ENCODE measurements at regions not wholly inside any gene's neighbourhood (a gene's known extent, or its start where the extent isn't known, plus 50 kb on each side); places are given as distances from the start of the nearest gene placed in this dataset.

DNA sequence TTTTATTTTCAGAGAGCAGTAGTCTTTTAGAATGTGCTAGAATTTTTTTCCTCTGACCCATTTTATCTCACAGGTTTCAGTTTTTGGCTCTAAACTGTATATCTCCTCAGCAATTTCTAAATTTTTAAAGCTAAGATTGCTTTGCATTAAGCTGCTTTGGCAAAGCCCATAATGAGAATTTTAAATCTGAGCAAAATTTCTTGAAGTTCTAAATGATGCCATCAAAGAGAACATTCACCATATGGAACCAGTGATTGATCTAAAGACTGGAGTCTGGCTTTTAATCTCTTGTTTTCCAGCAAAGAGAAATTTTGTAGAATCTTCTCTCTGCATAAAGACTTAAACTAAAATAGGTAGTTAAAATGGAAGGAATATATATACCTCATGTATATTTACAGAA lies 313.6 kb downstream of the TBC1D32 start:
- Mint-ChIP-seq H3K27ac (no peak overlapping the region), H3K36me3 (no peaks in the 10 kb centered on the region), H3K27me3 (no peaks in the 10 kb centered on the region), H3K4me1 (ENCODE audit: low read depth) (no peaks in the 10 kb centered on the region), H3K9me3 (peaks cover 4% of the 10 kb centered on the region), H3K4me3 (no peak overlapping the region)
- intact Hi-C loops (cut with micrococcal nuclease) = no loop called here
- ChIA-PET CTCF (no interaction called here), POLR2A (no interaction called here)
- no peak for DNase-seq

DNA sequence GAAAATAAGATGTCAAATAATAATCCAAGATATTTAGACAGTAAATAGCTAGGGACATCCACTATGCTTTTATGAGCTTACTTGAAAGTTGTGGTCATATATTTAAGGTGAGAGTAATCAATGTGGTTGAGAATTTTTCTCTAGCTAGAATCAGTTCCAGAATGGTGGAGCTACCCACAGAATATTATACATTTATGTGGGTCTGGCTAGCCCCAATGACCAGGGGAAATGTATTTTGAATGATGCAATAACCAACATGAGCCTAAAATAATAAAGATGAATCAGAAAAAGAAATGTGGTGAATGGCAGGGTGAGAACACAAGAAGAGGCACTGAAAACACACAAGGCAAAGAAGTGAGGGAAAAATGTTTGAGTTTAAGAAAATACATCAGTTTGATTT lies 325.7 kb downstream of the TBC1D32 start:
- no peak overlapping the region for H3K27ac Mint-ChIP-seq
- H3K36me3 Mint-ChIP-seq = no peaks in the 10 kb centered on the region
- H3K27me3 Mint-ChIP-seq = no peaks in the 10 kb centered on the region
- ChIA-PET CTCF (no interaction called here), POLR2A (no interaction called here)
- no peaks in the 10 kb centered on the region for H3K4me1 Mint-ChIP-seq (ENCODE audit: low read depth)
- H3K4me3 Mint-ChIP-seq = no peak overlapping the region
- H3K9me3 Mint-ChIP-seq = peaks cover 7% of the 10 kb centered on the region
- intact Hi-C loops (cut with micrococcal nuclease) = no loop called here
- DNase-seq = no peak

- H3K36me3 Mint-ChIP-seq = no peaks in the 10 kb centered on the region
- H3K4me1 Mint-ChIP-seq (ENCODE audit: low read depth) = no peaks in the 10 kb centered on the region
- no peaks in the 10 kb centered on the region for H3K27me3 Mint-ChIP-seq
- ChIA-PET POLR2A (no interaction called here), CTCF (no interaction called here)
- intact Hi-C loops (cut with micrococcal nuclease) = no loop called here
- H3K4me3 Mint-ChIP-seq = no peak overlapping the region
- H3K27ac Mint-ChIP-seq = no peak overlapping the region
- H3K9me3 Mint-ChIP-seq = peaks cover 17% of the 10 kb centered on the region
- no peak for DNase-seq
Measured at GRCh38 chr6:121006024-121006423, 328.3 kb downstream of the TBC1D32 start.

- Mint-ChIP-seq H3K27me3 (no peaks in the 10 kb centered on the region), H3K27ac (no peak overlapping the region), H3K9me3 (peaks cover 18% of the 10 kb centered on the region), H3K36me3 (no peaks in the 10 kb centered on the region), H3K4me1 (ENCODE audit: low read depth) (no peaks in the 10 kb centered on the region), H3K4me3 (no peak overlapping the region)
- intact Hi-C loops (cut with micrococcal nuclease) = no loop called here
- ChIA-PET POLR2A (no interaction called here), CTCF (no interaction called here)
- DNase-seq = no peak
Measured at GRCh38 chr6:121000381-121000780, 333.9 kb downstream of the TBC1D32 start.

- no peaks in the 10 kb centered on the region for H3K27me3 Mint-ChIP-seq
- H3K36me3 Mint-ChIP-seq = no peaks in the 10 kb centered on the region
- no peak overlapping the region for H3K27ac Mint-ChIP-seq
- H3K9me3 Mint-ChIP-seq = peaks cover 4% of the 10 kb centered on the region
- POLR2A ChIA-PET = no interaction called here
- CTCF ChIA-PET = no interaction called here
- no peak for DNase-seq
- no peaks in the 10 kb centered on the region for H3K4me1 Mint-ChIP-seq (ENCODE audit: low read depth)
- H3K4me3 Mint-ChIP-seq = no peak overlapping the region
- intact Hi-C loops (cut with micrococcal nuclease) = no loop called here
Measured at GRCh38 chr6:120996340-120996739, 337.9 kb downstream of the TBC1D32 start.

DNA sequence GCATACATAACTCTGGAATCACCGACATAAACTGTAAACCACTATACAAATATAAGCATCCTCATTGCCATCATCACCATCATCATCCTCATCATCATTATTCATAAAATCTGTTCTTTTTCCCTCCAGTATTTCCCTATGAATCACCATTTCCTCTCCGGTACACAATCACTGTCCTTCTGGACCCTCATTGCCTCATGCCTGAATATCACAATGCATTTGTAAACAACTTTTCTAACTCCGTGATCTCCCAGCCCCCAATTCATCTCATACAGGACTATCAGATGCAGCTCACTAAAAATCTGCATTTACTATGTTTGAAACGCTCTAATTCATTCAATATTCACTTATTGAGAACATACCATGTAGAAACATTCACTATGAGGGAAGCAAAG lies 339.7 kb downstream of the TBC1D32 start:
- ChIA-PET POLR2A (no interaction called here), CTCF (no interaction called here)
- Mint-ChIP-seq H3K27ac (no peak overlapping the region), H3K36me3 (no peaks in the 10 kb centered on the region), H3K4me3 (no peak overlapping the region), H3K4me1 (ENCODE audit: low read depth) (no peaks in the 10 kb centered on the region), H3K9me3 (no peaks in the 10 kb centered on the region), H3K27me3 (no peaks in the 10 kb centered on the region)
- intact Hi-C loops (cut with micrococcal nuclease) = no loop called here
- DNase-seq = no peak

DNA sequence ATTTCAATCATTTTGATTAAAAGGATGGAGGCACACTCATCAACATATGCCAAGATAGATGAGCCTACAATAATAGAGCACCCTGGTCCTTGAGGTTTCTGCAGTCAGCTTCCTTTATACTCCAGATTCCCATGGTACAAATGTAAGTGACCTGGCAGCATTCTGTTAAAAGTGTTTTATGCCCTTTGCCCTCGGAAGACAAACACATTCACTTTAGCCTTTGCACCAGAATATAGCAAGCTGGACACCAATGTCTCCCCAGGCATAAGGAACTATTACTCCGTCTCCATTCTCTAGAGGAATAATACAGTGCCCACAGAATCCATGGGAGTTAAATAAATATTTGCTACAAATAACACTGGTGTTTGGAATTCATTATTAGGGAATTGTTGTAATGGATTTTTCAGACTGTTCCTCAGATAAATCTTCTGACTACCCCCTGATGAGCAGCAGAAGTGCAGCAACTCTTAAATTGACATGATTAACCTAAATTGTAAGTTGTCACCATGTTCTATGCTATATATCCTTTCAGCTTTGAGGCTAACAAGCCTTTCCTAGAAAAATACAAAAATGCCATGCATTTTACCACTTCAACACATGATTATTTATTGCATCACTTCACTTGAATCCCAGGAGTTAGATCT lies 340.2 kb downstream of the TBC1D32 start:
- POLR2A ChIA-PET = no interaction called here
- Mint-ChIP-seq H3K4me1 (ENCODE audit: low read depth) (no peaks in the 10 kb centered on the region), H3K36me3 (no peaks in the 10 kb centered on the region), H3K27me3 (no peaks in the 10 kb centered on the region), H3K9me3 (no peaks in the 10 kb centered on the region), H3K4me3 (no peak overlapping the region), H3K27ac (no peak overlapping the region)
- intact Hi-C loops (cut with micrococcal nuclease) = no loop called here
- CTCF ChIA-PET = no interaction called here
- DNase-seq = no peak

DNA sequence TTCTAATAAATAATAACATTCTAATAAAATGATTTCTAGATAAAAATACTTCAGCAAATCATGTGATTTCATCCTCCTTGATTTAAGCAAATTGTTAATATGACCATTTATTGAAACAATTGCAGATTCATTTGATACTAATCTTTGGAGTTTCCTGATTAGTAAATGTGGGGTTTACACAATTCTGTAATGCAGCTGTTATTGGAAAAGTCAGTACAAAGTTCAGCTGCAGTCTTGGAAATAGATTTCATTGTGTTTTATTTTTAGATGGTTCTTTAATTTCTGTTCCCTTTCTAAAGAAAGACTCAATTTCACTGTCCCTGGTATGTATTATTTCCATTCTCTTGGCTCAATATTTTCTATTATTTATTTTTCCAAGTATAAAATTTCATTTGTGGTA lies 342.0 kb downstream of the TBC1D32 start:
- no peak overlapping the region for H3K27ac Mint-ChIP-seq
- no peaks in the 10 kb centered on the region for H3K27me3 Mint-ChIP-seq
- H3K36me3 Mint-ChIP-seq = no peaks in the 10 kb centered on the region
- CTCF ChIA-PET = no interaction called here
- no peaks in the 10 kb centered on the region for H3K9me3 Mint-ChIP-seq
- POLR2A ChIA-PET = no interaction called here
- DNase-seq = no peak
- no peaks in the 10 kb centered on the region for H3K4me1 Mint-ChIP-seq (ENCODE audit: low read depth)
- intact Hi-C loops (cut with micrococcal nuclease) = no loop called here
- H3K4me3 Mint-ChIP-seq = no peak overlapping the region

DNA sequence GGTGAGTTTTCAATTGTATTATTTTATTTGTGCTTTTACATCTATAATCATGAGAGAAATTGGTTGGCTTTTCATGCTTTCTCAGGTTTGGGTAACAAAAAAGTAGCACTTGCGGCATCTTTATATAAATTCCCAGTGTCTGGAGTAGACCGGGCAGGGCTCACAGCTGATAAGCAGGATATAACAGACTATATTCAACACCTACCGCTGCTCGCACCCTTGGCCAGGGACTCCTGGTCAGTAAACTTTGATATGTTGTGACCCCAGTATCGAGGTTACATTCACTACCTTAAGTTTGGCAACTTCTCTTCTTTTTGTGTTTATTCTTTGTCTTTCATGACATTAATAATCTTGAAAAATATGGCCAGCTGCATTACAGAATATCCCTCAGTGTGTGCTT lies 343.4 kb downstream of the TBC1D32 start:
- Mint-ChIP-seq H3K36me3 (no peaks in the 10 kb centered on the region), H3K4me1 (ENCODE audit: low read depth) (no peaks in the 10 kb centered on the region), H3K4me3 (no peak overlapping the region), H3K9me3 (peaks cover 4% of the 10 kb centered on the region), H3K27ac (no peak overlapping the region), H3K27me3 (no peaks in the 10 kb centered on the region)
- DNase-seq = no peak
- ChIA-PET POLR2A (no interaction called here), CTCF (no interaction called here)
- intact Hi-C loops (cut with micrococcal nuclease) = no loop called here

DNA sequence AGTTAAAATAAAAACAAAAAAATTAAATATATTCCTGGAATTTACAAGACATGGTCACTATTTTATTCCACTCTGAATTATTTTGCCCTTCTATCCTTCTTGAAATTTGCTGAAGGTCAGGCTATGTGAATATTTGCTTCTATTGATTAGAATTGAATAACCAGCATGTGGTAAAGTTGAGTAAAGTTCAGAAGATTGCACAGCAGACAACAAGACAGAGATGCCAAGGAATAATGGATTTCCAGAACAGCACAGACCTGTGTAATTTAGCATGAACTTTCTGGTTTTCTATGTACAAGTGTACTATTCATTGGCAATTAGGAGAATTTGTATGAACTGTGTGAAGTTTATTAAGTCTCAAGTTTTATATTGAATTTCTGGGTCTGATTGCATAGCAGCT lies 352.4 kb downstream of the TBC1D32 start:
- no peaks in the 10 kb centered on the region for H3K4me1 Mint-ChIP-seq (ENCODE audit: low read depth)

DNA sequence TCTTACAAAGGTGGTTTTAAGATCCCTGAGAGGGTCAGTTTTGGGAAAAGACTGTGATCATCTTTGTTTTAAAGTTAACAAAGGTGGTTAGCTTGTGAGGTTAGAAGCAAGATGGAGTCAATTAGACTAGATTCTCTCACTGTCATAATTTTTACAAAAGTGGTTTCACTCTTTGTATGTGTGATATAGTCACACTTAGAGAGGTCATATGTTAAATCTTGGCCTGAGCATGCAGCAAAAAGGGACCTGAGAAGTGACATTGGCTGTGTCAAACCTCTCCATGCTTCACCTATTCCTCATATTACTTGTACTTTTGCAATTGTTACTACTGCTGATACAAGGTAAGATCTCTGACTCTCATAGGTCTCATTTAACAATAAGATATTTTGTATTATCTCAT lies 368.0 kb downstream of the TBC1D32 start:
- ChIA-PET CTCF (no interaction called here), POLR2A (no interaction called here)
- no peak overlapping the region for H3K27ac Mint-ChIP-seq
- peaks cover 3% of the 10 kb centered on the region for H3K9me3 Mint-ChIP-seq
- no peak overlapping the region for H3K4me3 Mint-ChIP-seq
- intact Hi-C loops (cut with micrococcal nuclease) = no loop called here
- no peaks in the 10 kb centered on the region for H3K36me3 Mint-ChIP-seq
- no peaks in the 10 kb centered on the region for H3K27me3 Mint-ChIP-seq
- no peak for DNase-seq
- H3K4me1 Mint-ChIP-seq (ENCODE audit: low read depth) = no peaks in the 10 kb centered on the region

More for the DNA sequence above, 352.4 kb downstream of the TBC1D32 start:
- no peak for DNase-seq
- H3K27me3 Mint-ChIP-seq = no peaks in the 10 kb centered on the region
- ChIA-PET CTCF (no interaction called here), POLR2A (no interaction called here)
- H3K27ac Mint-ChIP-seq = no peak overlapping the region
- no peak overlapping the region for H3K4me3 Mint-ChIP-seq
- no peaks in the 10 kb centered on the region for H3K36me3 Mint-ChIP-seq
- intact Hi-C loops (cut with micrococcal nuclease) = no loop called here
- peaks cover 3% of the 10 kb centered on the region for H3K9me3 Mint-ChIP-seq

- no peak overlapping the region for H3K27ac Mint-ChIP-seq
- CTCF ChIA-PET = no interaction called here
- intact Hi-C loops (cut with micrococcal nuclease) = no loop called here
Measured at GRCh38 chr6:120965814-120966213, 368.5 kb downstream of the TBC1D32 start.

DNA sequence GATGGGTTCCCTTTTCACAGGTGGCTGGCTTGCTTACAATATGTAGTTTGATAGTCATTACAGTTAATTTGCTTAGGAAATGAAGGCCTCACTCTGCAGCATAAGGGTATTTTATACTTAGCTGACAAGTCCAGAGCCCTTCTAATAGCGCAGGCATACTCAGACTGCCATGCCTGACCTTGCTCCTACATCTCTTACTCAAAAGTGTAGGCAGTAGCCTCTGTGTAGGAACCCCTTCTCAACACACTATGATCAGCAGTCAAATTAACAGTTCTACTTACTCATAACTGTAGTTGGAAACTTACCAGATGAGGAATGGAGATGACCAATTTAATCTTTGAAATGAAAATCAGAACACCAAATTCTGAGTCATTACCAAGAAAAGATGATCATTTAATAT lies 373.5 kb downstream of the TBC1D32 start:
- Mint-ChIP-seq H3K9me3 (no peaks in the 10 kb centered on the region), H3K4me1 (ENCODE audit: low read depth) (no peaks in the 10 kb centered on the region), H3K27me3 (no peaks in the 10 kb centered on the region), H3K36me3 (no peaks in the 10 kb centered on the region), H3K27ac (no peak overlapping the region), H3K4me3 (no peak overlapping the region)
- ChIA-PET CTCF (no interaction called here), POLR2A (no interaction called here)
- no peak for DNase-seq
- intact Hi-C loops (cut with micrococcal nuclease) = no loop called here

More at GRCh38 chr6:120965814-120966213, 368.5 kb downstream of the TBC1D32 start:
- POLR2A ChIA-PET = no interaction called here
- Mint-ChIP-seq H3K4me1 (ENCODE audit: low read depth) (no peaks in the 10 kb centered on the region), H3K4me3 (no peak overlapping the region), H3K27me3 (no peaks in the 10 kb centered on the region), H3K36me3 (no peaks in the 10 kb centered on the region), H3K9me3 (peaks cover 3% of the 10 kb centered on the region)
- no peak for DNase-seq

DNA sequence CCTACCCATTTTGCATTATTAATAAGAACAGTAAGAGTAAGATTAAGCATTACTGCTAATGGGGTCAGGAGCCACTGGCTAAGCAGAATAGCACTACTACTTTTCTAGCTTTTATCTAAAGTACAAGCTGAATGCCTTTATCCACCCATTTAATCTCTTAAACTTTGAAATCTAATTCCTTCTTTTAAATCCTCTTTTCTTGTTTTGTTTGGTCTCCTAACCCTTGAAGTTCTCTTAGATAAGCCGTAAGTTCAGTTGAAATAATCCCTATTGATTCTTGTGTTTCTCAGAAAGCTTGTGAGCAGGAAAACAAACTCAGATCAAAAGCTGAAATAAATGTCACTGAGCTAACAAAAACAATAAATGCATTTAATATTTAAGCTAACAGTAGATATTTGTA lies 380.2 kb downstream of the TBC1D32 start:
- H3K27ac Mint-ChIP-seq = no peak overlapping the region
- H3K27me3 Mint-ChIP-seq = no peaks in the 10 kb centered on the region
- intact Hi-C loops (cut with micrococcal nuclease) = no loop called here
- H3K36me3 Mint-ChIP-seq = no peaks in the 10 kb centered on the region
- no peaks in the 10 kb centered on the region for H3K9me3 Mint-ChIP-seq
- POLR2A ChIA-PET = no interaction called here
- CTCF ChIA-PET = no interaction called here
- no peak overlapping the region for H3K4me3 Mint-ChIP-seq
- no peak for DNase-seq
- no peaks in the 10 kb centered on the region for H3K4me1 Mint-ChIP-seq (ENCODE audit: low read depth)

Data from activated CD4-positive, alpha-beta memory T cell treated with anti-CD3 and anti-CD28 coated beads for 36 hours (primary cell).